C4-2B (cell line): ENCODE measurements at regions not wholly inside any gene's neighbourhood (a gene's known extent, or its start where the extent isn't known, plus 50 kb on each side); places are given as distances from the start of the nearest gene placed in this dataset.

Experiments used
- CTCF ChIP-seq: fragments of 450-650 bp; conservative IDR thresholded peaks from 2 replicates; pipeline ENCODE4 v1.5.1; 2017; ENCODE audit warnings: mild to moderate bottlenecking
- ZFX ChIP-seq: fragments of 450-650 bp; IDR thresholded peaks from 2 replicates; pipeline ENCODE4 v1.6.1; 2017

DNA sequence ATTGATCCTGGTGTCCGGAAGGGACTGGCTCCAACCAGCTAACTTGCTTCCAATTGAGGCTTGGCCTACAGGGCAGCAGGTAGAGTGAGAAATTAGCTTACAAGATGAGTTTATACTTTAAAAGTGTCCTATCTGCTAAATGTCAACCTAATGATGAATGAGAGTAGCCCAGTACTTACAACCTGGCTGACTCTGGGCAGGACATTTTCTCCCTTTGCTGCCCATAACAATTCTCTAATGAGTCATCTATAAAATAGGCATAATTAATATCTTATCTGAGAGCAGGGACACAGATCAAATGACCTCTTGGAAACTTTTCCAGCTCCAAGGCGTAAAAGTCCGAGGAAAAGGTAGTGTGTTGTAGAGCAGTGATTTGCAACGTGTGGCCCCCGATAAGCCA lies 398.4 kb upstream of the BOD1L1 start:
- TF ChIP-seq CTCF (no peak), ZFX (no peak)
